ENCODE measurements at regions not wholly inside any gene's neighbourhood (a gene's known extent, or its start where the extent isn't known, plus 50 kb on each side); places are given as distances from the start of the nearest gene placed in this dataset.

DNA sequence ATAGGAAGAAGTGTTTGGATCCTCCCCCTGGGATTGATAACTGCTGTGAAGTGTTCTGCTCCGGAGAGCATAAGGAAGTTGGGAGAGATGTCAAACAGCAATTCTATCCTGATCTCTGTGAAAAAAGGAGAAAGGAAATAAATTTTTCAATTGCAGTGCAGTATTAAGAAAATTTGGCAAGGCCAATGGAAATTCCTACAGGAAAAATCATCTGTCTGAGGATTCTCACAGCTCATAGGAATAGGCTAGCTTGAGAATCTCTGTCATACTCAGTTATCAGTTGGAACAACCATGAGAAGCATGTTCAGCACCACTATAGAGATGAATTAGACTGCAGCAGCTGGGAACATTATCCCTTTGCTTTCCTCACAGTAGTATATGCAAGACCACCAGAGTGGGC lies 1238.9 kb upstream of the MIR17HG start:
- Histone ChIP-seq H3K27me3 (ENCODE audit: control insufficient read depth in 4 of 4, insufficient read depth in 4 of 4, low read length in 3 of 4) (peaks cover 0 to 3% (median 0%) of the 10 kb centered on the region in 4 donors), H3K36me3 (ENCODE audit: control insufficient read depth in 4 of 4, insufficient read depth in 3 of 4, low read depth in 1 of 4, low read length in 3 of 4) (no peaks in the 10 kb centered on the region), H3K9ac (ENCODE audit: low read depth in 1 of 2, low read length in 2 of 2) (no peak overlapping the region), H3K27ac (ENCODE audit: low read depth in 1 of 2, low read length in 2 of 2) (no peak overlapping the region), H3K4me3 (ENCODE audit: low read depth in 1 of 3, low read length in 3 of 3) (no peak overlapping the region), H3K4me1 (ENCODE audit: control insufficient read depth in 4 of 4, insufficient read depth in 4 of 4, low read length in 3 of 4) (no peaks in the 10 kb centered on the region), H3K9me3 (ENCODE audit: control insufficient read depth in 4 of 4, low read length in 3 of 4) (no peaks in the 10 kb centered on the region)
- no peak for DNase-seq (ENCODE audit: low spot score)
- TF ChIP-seq, protein P1, sequence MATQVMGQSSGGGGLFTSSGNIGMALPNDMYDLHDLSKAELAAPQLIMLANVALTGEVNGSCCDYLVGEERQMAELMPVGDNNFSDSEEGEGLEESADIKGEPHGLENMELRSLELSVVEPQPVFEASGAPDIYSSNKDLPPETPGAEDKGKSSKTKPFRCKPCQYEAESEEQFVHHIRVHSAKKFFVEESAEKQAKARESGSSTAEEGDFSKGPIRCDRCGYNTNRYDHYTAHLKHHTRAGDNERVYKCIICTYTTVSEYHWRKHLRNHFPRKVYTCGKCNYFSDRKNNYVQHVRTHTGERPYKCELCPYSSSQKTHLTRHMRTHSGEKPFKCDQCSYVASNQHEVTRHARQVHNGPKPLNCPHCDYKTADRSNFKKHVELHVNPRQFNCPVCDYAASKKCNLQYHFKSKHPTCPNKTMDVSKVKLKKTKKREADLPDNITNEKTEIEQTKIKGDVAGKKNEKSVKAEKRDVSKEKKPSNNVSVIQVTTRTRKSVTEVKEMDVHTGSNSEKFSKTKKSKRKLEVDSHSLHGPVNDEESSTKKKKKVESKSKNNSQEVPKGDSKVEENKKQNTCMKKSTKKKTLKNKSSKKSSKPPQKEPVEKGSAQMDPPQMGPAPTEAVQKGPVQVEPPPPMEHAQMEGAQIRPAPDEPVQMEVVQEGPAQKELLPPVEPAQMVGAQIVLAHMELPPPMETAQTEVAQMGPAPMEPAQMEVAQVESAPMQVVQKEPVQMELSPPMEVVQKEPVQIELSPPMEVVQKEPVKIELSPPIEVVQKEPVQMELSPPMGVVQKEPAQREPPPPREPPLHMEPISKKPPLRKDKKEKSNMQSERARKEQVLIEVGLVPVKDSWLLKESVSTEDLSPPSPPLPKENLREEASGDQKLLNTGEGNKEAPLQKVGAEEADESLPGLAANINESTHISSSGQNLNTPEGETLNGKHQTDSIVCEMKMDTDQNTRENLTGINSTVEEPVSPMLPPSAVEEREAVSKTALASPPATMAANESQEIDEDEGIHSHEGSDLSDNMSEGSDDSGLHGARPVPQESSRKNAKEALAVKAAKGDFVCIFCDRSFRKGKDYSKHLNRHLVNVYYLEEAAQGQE (IDR thresholded peaks at IDR 0.05): no peak
- TF ChIP-seq YY1 (IDR thresholded peaks at IDR 0.05) (no peak), GABPA (IDR thresholded peaks at IDR 0.05 in 1 of 2, conservative IDR thresholded peaks at IDR 0.05 in 1 of 2) (no peak), HNF4A (conservative IDR thresholded peaks at IDR 0.05) (no peak), SP1 (IDR thresholded peaks at IDR 0.05) (no peak), NR2F2 (IDR thresholded peaks at IDR 0.05) (no peak), FOXA1 (IDR thresholded peaks at IDR 0.05) (no peak), HNF4G (IDR thresholded peaks at IDR 0.05) (no peak), FOXA2 (IDR thresholded peaks at IDR 0.05) (no peak), RAD21 (IDR thresholded peaks at IDR 0.05) (no peak), TAF1 (conservative IDR thresholded peaks at IDR 0.05) (no peak), JUND (IDR thresholded peaks at IDR 0.05) (no peak), EGR1 (IDR thresholded peaks at IDR 0.05; ENCODE audit: low read depth in 2 of 2) (no peak), RXRA (IDR thresholded peaks at IDR 0.05) (no peak)
- TF ChIP-seq, protein P2, sequence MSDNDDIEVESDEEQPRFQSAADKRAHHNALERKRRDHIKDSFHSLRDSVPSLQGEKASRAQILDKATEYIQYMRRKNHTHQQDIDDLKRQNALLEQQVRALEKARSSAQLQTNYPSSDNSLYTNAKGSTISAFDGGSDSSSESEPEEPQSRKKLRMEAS (IDR thresholded peaks at IDR 0.05): no peak
- TF ChIP-seq, protein P3, sequence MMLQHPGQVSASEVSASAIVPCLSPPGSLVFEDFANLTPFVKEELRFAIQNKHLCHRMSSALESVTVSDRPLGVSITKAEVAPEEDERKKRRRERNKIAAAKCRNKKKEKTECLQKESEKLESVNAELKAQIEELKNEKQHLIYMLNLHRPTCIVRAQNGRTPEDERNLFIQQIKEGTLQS (IDR thresholded peaks at IDR 0.05): no peak
- TF ChIP-seq, protein P4, sequence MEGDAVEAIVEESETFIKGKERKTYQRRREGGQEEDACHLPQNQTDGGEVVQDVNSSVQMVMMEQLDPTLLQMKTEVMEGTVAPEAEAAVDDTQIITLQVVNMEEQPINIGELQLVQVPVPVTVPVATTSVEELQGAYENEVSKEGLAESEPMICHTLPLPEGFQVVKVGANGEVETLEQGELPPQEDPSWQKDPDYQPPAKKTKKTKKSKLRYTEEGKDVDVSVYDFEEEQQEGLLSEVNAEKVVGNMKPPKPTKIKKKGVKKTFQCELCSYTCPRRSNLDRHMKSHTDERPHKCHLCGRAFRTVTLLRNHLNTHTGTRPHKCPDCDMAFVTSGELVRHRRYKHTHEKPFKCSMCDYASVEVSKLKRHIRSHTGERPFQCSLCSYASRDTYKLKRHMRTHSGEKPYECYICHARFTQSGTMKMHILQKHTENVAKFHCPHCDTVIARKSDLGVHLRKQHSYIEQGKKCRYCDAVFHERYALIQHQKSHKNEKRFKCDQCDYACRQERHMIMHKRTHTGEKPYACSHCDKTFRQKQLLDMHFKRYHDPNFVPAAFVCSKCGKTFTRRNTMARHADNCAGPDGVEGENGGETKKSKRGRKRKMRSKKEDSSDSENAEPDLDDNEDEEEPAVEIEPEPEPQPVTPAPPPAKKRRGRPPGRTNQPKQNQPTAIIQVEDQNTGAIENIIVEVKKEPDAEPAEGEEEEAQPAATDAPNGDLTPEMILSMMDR (IDR thresholded peaks at IDR 0.05; ENCODE audit: low read depth, low read length, missing input control): no peak
- TF ChIP-seq, protein P5, sequence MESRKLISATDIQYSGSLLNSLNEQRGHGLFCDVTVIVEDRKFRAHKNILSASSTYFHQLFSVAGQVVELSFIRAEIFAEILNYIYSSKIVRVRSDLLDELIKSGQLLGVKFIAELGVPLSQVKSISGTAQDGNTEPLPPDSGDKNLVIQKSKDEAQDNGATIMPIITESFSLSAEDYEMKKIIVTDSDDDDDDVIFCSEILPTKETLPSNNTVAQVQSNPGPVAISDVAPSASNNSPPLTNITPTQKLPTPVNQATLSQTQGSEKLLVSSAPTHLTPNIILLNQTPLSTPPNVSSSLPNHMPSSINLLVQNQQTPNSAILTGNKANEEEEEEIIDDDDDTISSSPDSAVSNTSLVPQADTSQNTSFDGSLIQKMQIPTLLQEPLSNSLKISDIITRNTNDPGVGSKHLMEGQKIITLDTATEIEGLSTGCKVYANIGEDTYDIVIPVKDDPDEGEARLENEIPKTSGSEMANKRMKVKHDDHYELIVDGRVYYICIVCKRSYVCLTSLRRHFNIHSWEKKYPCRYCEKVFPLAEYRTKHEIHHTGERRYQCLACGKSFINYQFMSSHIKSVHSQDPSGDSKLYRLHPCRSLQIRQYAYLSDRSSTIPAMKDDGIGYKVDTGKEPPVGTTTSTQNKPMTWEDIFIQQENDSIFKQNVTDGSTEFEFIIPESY (IDR thresholded peaks at IDR 0.05): no peak
- 71% methylated on average over 1 of the region's 1 CpG for WGBS

Data from liver (tissue), 8 donors.